Endothelial cell of umbilical vein (primary cell): ENCODE measurements at regions not wholly inside any gene's neighbourhood (a gene's known extent, or its start where the extent isn't known, plus 50 kb on each side); places are given as distances from the start of the nearest gene placed in this dataset.

Experiments used
- EZH2 ChIP-seq: IDR thresholded peaks from 2 replicates; pipeline ENCODE4 v1.6.1; 2012; ENCODE audit warnings: borderline replicate concordance, low read depth, mild to moderate bottlenecking, moderate library complexity, low read length, inconsistent platforms; ENCODE audit not compliant: severe bottlenecking
- POLR2A ChIP-seq: IDR thresholded peaks from 2 replicates; pipeline ENCODE4 v1.6.1; 2012; ENCODE audit warnings: low read depth, mild to moderate bottlenecking, control low read depth, low read length
- POLR2AphosphoS5 ChIP-seq: IDR thresholded peaks from 2 replicates; pipeline ENCODE4 v1.6.1; 2012; ENCODE audit warnings: low read depth, mild to moderate bottlenecking, control low read depth, low read length, moderate library complexity; ENCODE audit not compliant: insufficient read depth
- TF ChIP-seq, protein P1 (sequence below), 2 donors: IDR thresholded peaks; 1 replicate in 1 of 2; 2 replicates in 1 of 2; pipeline ENCODE4 v1.5.1; 2011; ENCODE audit warnings: low read length in 2 of 2, mild to moderate bottlenecking in 2 of 2, moderate library complexity in 2 of 2, control low read depth in 1 of 2, inconsistent platforms in 1 of 2, low read depth in 1 of 2; ENCODE audit not compliant: insufficient read depth in 1 of 2; ENCODE audit errors: extremely low read depth in 1 of 2

- TF ChIP-seq, protein P1, sequence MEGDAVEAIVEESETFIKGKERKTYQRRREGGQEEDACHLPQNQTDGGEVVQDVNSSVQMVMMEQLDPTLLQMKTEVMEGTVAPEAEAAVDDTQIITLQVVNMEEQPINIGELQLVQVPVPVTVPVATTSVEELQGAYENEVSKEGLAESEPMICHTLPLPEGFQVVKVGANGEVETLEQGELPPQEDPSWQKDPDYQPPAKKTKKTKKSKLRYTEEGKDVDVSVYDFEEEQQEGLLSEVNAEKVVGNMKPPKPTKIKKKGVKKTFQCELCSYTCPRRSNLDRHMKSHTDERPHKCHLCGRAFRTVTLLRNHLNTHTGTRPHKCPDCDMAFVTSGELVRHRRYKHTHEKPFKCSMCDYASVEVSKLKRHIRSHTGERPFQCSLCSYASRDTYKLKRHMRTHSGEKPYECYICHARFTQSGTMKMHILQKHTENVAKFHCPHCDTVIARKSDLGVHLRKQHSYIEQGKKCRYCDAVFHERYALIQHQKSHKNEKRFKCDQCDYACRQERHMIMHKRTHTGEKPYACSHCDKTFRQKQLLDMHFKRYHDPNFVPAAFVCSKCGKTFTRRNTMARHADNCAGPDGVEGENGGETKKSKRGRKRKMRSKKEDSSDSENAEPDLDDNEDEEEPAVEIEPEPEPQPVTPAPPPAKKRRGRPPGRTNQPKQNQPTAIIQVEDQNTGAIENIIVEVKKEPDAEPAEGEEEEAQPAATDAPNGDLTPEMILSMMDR (IDR thresholded peaks at IDR 0.05; ENCODE audit: extremely low read depth in 1 of 2, insufficient read depth in 1 of 2, low read depth in 1 of 2, low read length in 2 of 2), result no peak
- TF ChIP-seq POLR2AphosphoS5 (no peak), EZH2 (no peak), POLR2A (no peak)
Observed at GRCh38 chr3:20997183-20997582, 753.8 kb downstream of the ZNF385D start.
